NCI-H460 (cell line): ENCODE measurements at regions not wholly inside any gene's neighbourhood (a gene's known extent, or its start where the extent isn't known, plus 50 kb on each side); places are given as distances from the start of the nearest gene placed in this dataset.

Source experiments
- DNase-seq: peaks from one replicate; pipeline ENCODE4 v3.0.0-alpha.2; 2016; ENCODE audit warnings: low read depth; ENCODE audit errors: extremely low read depth

DNA sequence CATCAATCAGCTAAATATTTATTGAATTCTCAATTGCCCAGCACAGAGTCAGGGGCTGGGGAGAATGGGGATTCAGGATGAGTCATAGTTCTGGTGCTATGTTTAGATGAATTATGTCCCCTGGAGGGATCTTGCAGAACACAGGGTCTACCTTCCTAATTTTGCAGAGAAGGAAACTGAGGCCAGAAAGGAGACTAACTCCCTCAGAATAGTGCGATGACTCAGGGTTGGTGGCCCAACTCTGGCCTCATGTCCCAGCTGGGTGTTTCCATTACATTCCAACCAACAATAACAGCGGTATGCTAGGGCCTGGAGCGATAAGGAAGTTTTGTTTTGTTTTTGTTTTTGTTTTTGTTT is 270.9 kb downstream of the TLE3 start:
- DNase-seq = no peak

GRCh38 chr15:69827751-69828150 is 270.0 kb downstream of the TLE3 start:
- no peak for DNase-seq

DNA sequence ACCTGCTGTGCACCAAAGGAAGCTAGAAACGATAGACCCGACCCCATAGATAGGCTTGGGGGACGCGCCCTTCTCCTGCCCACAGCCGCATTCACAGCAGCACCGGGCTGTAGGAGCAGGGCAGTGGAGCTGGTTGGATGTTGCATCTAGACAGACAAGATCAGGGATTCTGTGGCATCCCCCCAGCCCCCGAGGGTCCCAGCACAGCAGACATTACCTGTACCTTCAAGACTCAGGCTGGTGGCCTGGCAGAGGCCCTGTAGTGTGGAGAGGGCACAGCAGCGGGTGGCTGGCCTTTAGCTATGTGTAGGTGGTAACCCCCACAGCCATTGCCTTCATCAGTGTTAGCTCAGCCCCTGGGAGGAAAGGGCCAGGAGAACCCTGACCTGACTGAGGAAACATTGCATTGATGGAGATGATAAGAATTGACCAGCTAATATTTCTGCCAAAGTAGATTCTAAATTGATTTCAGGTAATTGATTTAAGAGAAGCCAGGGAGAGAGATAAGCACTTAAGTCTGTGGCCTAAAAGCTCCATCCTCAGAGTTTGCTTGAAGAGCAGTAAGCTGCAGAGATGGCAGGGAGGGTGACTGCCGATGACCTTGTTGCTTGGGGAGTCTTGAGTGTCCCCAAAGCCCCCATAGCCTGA is 269.4 kb downstream of the TLE3 start:
- DNase-seq = no peak

- no peak for DNase-seq
Measured at GRCh38 chr15:69829974-69830373, 267.7 kb downstream of the TLE3 start.

GRCh38 chr15:69830430-69830829 is 267.3 kb downstream of the TLE3 start:
- DNase-seq = no peak

DNA sequence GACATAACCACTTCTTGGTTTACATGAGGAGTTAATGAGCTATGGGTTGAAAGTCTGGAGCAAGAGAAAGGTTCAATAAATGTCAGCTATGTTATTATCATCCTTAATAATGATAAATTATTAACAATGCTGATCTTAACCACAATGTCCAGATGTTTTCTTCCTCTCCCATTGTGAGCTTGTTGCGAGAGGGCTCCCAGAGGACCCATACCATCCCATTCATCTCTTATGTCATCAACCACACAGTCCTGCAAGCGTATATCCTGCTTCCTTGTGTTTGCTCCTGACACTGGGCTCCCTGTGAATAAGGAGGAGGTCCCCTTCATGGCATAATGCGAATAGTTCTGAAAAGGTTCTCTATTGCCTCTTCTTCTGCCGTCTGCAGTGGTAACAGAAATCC is 266.8 kb downstream of the TLE3 start:
- DNase-seq = no peak

DNA sequence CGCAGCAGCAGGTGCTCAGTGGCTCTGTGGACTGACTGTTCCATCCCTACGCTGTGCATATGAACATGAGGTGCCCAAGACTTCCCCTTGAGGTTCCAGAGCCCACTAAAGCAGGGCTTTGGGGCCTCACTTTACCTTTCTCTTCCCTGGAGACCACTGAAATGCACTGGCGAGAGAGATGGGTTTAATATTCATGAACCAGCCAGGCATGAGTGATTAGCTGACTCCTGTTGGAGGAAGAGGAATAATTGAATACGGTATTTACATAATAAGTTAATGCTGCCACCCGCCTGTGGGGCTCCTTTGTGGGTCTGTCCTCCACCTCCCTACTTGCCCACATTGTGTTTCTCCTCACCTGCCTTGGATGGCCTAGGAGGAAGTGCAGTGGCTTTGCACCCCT is 263.4 kb downstream of the TLE3 start:
- DNase-seq = no peak

- no peak for DNase-seq
Measured at GRCh38 chr15:69834761-69835160, 263.0 kb downstream of the TLE3 start.

DNA sequence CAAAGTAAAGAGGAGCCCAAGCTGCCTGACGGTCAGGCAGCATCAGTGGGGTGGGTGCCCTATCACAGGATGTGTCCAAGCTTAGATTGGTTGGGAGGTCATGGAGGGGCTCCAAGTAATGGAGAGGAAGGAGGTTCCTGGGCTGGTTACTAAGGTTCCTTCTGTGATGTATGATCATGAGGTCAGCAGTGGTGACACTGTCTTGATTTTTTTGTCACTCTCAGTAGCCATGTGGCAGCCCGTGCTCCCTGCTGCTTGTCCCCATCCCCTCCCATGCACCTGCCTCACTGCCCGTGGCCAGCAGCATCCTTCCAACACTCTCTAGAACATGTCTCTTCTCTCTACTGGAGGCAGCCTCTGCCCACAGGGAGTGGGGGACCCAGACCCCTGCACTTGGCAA is 261.7 kb downstream of the TLE3 start:
- no peak for DNase-seq

DNA sequence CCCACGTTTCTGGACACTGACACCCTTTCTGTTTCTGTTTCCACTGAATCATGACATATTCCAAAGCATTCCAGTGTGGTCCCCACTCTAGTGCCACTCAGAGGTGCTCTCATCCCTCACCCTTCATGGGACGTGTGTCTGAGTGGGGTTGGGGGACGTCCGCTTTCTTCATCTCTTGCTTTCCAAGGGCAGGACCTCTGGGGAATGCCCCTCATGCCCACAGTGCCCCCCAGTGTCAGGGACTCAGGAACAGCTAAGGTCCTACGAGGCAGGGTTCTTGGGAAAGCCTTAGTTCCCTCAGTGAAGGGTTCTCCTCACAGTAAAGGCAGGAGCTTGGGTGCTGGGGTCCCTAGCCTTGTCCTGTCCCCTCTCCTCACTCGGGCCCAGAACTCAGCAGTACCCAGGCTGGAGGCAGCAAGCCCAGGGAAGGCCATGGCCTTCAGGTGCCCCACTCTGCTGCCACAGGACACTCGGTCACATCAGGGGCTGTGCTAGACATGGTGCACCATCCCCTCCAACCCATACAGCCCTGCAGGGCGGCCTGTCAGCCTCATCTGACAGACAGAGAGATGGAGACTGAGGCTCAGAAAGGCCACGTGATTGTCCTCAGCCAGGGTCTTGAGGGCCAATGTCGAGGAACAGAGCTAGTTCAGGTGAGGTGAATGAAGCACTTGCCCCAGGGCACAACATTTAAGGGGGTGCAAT is 261.0 kb downstream of the TLE3 start:
- DNase-seq = no peak

DNA sequence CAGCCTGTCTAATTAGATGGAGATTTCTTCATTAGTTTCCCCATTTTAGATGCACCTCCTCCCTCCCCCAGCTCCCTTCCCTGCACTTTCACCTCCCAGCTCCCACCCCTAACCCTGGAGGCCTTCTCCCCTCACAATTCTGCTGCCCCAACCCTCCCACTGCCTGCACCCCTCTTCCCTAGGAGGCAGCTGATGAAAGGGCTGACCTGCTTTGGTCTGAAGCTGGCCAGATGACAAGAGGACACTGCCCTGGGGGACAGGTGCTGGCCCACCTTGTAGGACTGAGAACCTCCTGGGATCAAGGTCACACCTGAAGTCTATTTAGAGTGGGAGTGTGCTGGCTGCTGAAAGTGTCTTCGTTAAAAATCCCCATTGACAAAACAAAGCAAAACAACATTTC is 259.4 kb downstream of the TLE3 start:
- DNase-seq = no peak

DNA sequence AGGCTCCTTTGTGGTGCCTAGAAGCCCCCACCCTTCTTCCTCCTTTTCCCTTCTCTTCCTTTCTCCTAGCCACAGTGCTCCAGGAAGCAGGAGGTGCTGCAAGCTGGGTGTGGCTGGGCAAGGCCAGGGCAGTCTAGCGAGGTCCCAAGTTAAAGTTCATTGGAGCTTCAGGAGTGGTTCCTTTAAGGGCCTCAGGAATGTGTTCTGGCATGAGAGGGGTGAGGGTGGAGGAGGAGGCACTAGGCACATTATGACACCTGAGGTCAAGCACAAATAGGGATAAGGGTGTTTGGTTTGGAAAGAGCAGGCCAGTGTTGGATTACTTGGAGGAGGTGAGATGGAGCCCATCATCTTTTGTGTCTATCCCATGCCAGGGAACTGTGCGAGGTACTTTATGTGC is 258.7 kb downstream of the TLE3 start:
- DNase-seq = no peak

- DNase-seq = no peak
Measured at GRCh38 chr15:69841113-69841828, 256.4 kb downstream of the TLE3 start.

GRCh38 chr15:69842851-69843250 is 254.9 kb downstream of the TLE3 start:
- no peak for DNase-seq

DNA sequence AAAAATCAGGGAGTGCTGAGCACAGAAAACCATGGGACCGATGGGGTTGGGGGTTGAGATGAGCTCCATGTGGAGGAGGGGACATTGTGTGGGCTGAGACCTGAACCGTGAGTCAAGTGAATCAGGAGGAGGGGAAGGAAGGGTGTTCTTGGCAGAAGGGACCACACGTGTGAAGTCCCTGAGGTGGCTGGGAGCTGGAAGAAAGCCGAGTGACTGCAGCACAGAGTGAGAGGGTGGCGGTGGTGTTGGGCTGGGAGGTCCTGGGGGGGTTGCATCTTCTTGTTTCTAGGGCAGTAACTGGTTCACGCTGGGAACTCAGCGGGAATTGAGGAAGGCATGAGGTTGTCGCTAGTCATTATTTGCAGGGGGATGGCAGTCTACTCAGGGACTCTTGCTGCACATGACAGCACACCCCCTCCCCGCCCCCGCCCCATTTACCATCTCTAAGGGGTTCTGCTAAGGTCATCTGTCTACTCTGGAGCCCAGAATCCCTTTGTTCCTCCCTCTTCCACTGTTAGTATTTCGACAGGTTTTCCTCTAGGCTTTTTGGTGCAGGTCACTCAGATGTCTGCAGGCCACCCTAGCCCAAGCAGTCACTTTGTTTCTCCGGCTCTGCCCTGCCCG is 254.3 kb downstream of the TLE3 start:
- no peak for DNase-seq

- DNase-seq = no peak
Measured at GRCh38 chr15:69843900-69844304, 253.8 kb downstream of the TLE3 start.

- DNase-seq = no peak
Measured at GRCh38 chr15:69845159-69845558, 252.6 kb downstream of the TLE3 start.

DNA sequence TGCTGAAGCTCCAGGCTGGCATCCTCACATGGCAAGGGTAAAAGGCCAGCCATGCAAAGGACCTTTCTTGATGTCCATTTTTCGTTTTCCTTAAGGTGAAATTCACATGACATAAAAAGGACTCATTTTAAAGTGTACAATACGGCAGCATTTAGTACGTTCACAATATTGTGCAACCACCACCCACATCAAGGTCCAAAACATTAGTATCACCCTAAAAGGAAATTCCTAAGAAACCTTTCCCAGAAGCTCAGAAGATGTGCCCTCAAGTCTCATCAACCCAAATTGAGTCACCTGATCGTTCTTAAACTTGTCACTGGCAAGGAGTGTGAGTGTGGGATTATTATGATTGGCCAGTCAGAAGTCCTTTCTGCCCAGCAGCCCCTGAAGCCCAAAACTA is 250.1 kb downstream of the TLE3 start:
- no peak for DNase-seq

GRCh38 chr15:69848096-69848495 is 249.6 kb downstream of the TLE3 start:
- no peak for DNase-seq

- DNase-seq = no peak
Measured at GRCh38 chr15:69848551-69849231, 249.0 kb downstream of the TLE3 start.

DNA sequence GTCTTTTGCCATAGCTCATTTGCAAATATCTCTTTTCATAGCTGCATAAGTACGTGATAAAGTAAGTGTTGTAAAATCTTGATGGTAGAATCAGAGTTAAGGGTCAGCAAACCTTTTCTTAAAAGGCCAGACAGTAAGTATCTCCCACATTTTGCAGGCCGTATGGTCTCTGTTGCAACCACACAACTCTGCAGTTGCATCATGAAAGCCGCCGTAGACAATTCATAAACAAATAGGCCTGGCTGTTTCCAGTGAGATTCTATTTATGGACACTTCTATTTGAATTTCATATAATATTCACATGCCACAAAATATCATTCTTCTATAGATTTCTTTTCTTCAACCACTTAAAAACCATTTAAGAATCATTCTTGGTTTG is 248.5 kb downstream of the TLE3 start:
- no peak for DNase-seq
